Medulla oblongata (tissue), 1 donor: ENCODE measurements at regions not wholly inside any gene's neighbourhood (a gene's known extent, or its start where the extent isn't known, plus 50 kb on each side); places are given as distances from the start of the nearest gene placed in this dataset.

Experiments used
- DNase-seq: peaks from one replicate; pipeline ENCODE4 v3.0.0-alpha.2; 2015; ENCODE audit errors: extremely low spot score

- DNase-seq: no peak
Measured at GRCh38 chr15:27702581-27702980, 396.5 kb downstream of the OCA2 start.

GRCh38 chr15:27701956-27702355 is 397.2 kb downstream of the OCA2 start:
- DNase-seq: no peak

- no peak for DNase-seq
Measured at GRCh38 chr15:27701014-27701413, 398.1 kb downstream of the OCA2 start.

- DNase-seq: no peak
Measured at GRCh38 chr15:27699699-27700098, 399.4 kb downstream of the OCA2 start.

GRCh38 chr15:27696530-27696929 is 402.6 kb downstream of the OCA2 start:
- DNase-seq: no peak

GRCh38 chr15:27695726-27696125 is 403.4 kb downstream of the OCA2 start:
- no peak for DNase-seq

GRCh38 chr15:27694506-27695087 is 404.5 kb downstream of the OCA2 start:
- DNase-seq: no peak

- DNase-seq: no peak
Measured at GRCh38 chr15:27693280-27693679, 405.8 kb downstream of the OCA2 start.

- no peak for DNase-seq
Measured at GRCh38 chr15:27692438-27692837, 406.7 kb downstream of the OCA2 start.

- no peak for DNase-seq
Measured at GRCh38 chr15:27690290-27690689, 408.8 kb downstream of the OCA2 start.

- no peak for DNase-seq
Measured at GRCh38 chr15:27686971-27687370, 412.1 kb downstream of the OCA2 start.

GRCh38 chr15:27686369-27686768 is 412.7 kb downstream of the OCA2 start:
- no peak for DNase-seq

GRCh38 chr15:27685644-27686043 is 413.5 kb downstream of the OCA2 start:
- no peak for DNase-seq

GRCh38 chr15:27683121-27683520 is 416.0 kb downstream of the OCA2 start:
- peak; percentile 59 for DNase-seq

- no peak for DNase-seq
Measured at GRCh38 chr15:27681038-27681437, 418.1 kb downstream of the OCA2 start.

- peak; percentile 41 for DNase-seq
Measured at GRCh38 chr15:27679731-27680471, 419.2 kb downstream of the OCA2 start.

GRCh38 chr15:27679203-27679602 is 419.9 kb downstream of the OCA2 start:
- no peak for DNase-seq

- no peak for DNase-seq
Measured at GRCh38 chr15:27677951-27678350, 421.2 kb downstream of the OCA2 start.

GRCh38 chr15:27676647-27677046 is 422.5 kb downstream of the OCA2 start:
- DNase-seq: no peak

GRCh38 chr15:27675571-27675970 is 423.5 kb downstream of the OCA2 start:
- no peak for DNase-seq

- DNase-seq: no peak
Measured at GRCh38 chr15:27674826-27675225, 424.3 kb downstream of the OCA2 start.

- DNase-seq: no peak
Measured at GRCh38 chr15:27673766-27674445, 425.2 kb downstream of the OCA2 start.

- DNase-seq: no peak
Measured at GRCh38 chr15:27672537-27672936, 426.6 kb downstream of the OCA2 start.
